Thyroid gland (tissue), 4 donors: ENCODE measurements at regions not wholly inside any gene's neighbourhood (a gene's known extent, or its start where the extent isn't known, plus 50 kb on each side); places are given as distances from the start of the nearest gene placed in this dataset.

Source experiments
- DNase-seq, 2 donors: peaks; one replicate each; pipeline ENCODE4 v3.0.0-alpha.2; 2019
- H3K27ac ChIP-seq, 3 donors: fragments of 200-600 bp; sonication (generic); 1 replicate in 2 of 3; 2 replicates in 1 of 3; pipeline ENCODE4 v1.5.1; 2016 to 2019; ENCODE audit warnings: mild to moderate bottlenecking in 1 of 3, moderate library complexity in 1 of 3
- H3K27me3 ChIP-seq: fragments of 200-600 bp; sonication (generic); one replicate; pipeline ENCODE4 v1.5.1; 2019
- H3K36me3 ChIP-seq, 2 donors: fragments of 200-600 bp; sonication (generic); one replicate each; pipeline ENCODE4 v1.5.1; 2016 to 2019
- H3K4me1 ChIP-seq, 2 donors: fragments of 200-600 bp; sonication (generic); one replicate each; pipeline ENCODE4 v1.5.1; 2017 to 2019
- H3K4me3 ChIP-seq, 3 donors: fragments of 200-600 bp; sonication (generic); replicated peaks in 1 of 3; 1 replicate in 2 of 3; 2 replicates in 1 of 3; pipeline ENCODE4 v1.5.1; 2016; ENCODE audit warnings: mild to moderate bottlenecking in 1 of 3
- H3K9me3 ChIP-seq: fragments of 200-600 bp; sonication (generic); one replicate; pipeline ENCODE4 v1.5.1; 2017
- CTCF ChIP-seq, 6 experiments: fragments of 200-600 bp in 3 of 6; fragments of 450-650 bp in 3 of 6; sonication (generic) in 3 of 6; IDR thresholded peaks; one replicate each; pipeline ENCODE4 v1.5.1; 2016 to 2019; ENCODE audit warnings: antibody characterized with exemption in 6 of 6, mild to moderate bottlenecking in 2 of 6, inconsistent platforms in 1 of 6, moderate library complexity in 1 of 6
- POLR2A ChIP-seq, 2 donors: fragments of 450-650 bp; IDR thresholded peaks; one replicate each; pipeline ENCODE4 v1.6.1; 2017; ENCODE audit warnings: antibody characterized with exemption in 2 of 2, mild to moderate bottlenecking in 2 of 2, moderate library complexity in 1 of 2
- WGBS, 2 donors: methylation state at CpG; one replicate each; pipeline ENCODE4 v1.1.5; 2017; 5-methylcytosine and 5-hydroxymethylcytosine counted together
- intact Hi-C: fragments of 100-400 bp; cut with DNase I; formaldehyde crosslinking; loops from one replicate; pipeline ENCODE4 v1.15.1; 2023

- H3K9me3 ChIP-seq, result no peaks in the 10 kb centered on the region
- TF ChIP-seq CTCF (IDR thresholded peaks at IDR 0.05), result no peak
- TF ChIP-seq POLR2A (IDR thresholded peaks at IDR 0.05), result no peak
- 83 to 86% methylated on average over 3 of the region's 3 CpGs for WGBS, 2 donors
- H3K4me3 ChIP-seq, result no peak overlapping the region
- no peak for DNase-seq
- H3K27me3 ChIP-seq, result no peaks in the 10 kb centered on the region
- intact Hi-C loops, result no loop called here
- no peak overlapping the region for H3K27ac ChIP-seq
- H3K36me3 ChIP-seq, result no peaks in the 10 kb centered on the region
- H3K4me1 ChIP-seq, result no peaks in the 10 kb centered on the region
These were observed 79.1 kb upstream of the ANKEF1 start for GRCh38 chr20:9955646-9956045.

- intact Hi-C loops, result no loop called here
- Histone ChIP-seq H3K27ac (no peak overlapping the region), H3K9me3 (no peaks in the 10 kb centered on the region), H3K27me3 (no peaks in the 10 kb centered on the region), H3K4me3 (no peak overlapping the region), H3K36me3 (no peaks in the 10 kb centered on the region), H3K4me1 (peaks cover 0 to 6% of the 10 kb centered on the region in 2 donors)
- TF ChIP-seq POLR2A (IDR thresholded peaks at IDR 0.05), result no peak
- no peak for TF ChIP-seq CTCF (IDR thresholded peaks at IDR 0.05)
- no peak for DNase-seq
- WGBS, 2 donors, result 2 to 4% methylated on average over 1 of the region's 1 CpG
These were observed 85.2 kb upstream of the ANKEF1 start for GRCh38 chr20:9949563-9949962.

GRCh38 chr20:9945408-9945807 lies 89.4 kb upstream of the ANKEF1 start:
- peaks cover 0 to 6% of the 10 kb centered on the region in 2 donors for H3K4me1 ChIP-seq
- TF ChIP-seq POLR2A (IDR thresholded peaks at IDR 0.05) (no peak), CTCF (IDR thresholded peaks at IDR 0.05) (no peak)
- no peak for DNase-seq
- H3K4me3 ChIP-seq, result no peak overlapping the region
- H3K27ac ChIP-seq, result no peak overlapping the region
- intact Hi-C loops, result no loop called here
- H3K27me3 ChIP-seq, result no peaks in the 10 kb centered on the region
- no peaks in the 10 kb centered on the region for H3K36me3 ChIP-seq
- WGBS, 2 donors, result 40 to 44% methylated on average over 1 of the region's 1 CpG
- no peaks in the 10 kb centered on the region for H3K9me3 ChIP-seq

GRCh38 chr20:9942736-9943135 lies 92.1 kb upstream of the ANKEF1 start:
- 87 to 95% methylated on average over 4 of the region's 4 CpGs for WGBS, 2 donors
- no peak overlapping the region for H3K27ac ChIP-seq
- TF ChIP-seq POLR2A (IDR thresholded peaks at IDR 0.05) (no peak), CTCF (IDR thresholded peaks at IDR 0.05) (no peak)
- H3K9me3 ChIP-seq, result no peaks in the 10 kb centered on the region
- H3K4me3 ChIP-seq, result no peak overlapping the region
- intact Hi-C loops, result no loop called here
- DNase-seq, result no peak
- no peaks in the 10 kb centered on the region for H3K4me1 ChIP-seq
- no peaks in the 10 kb centered on the region for H3K27me3 ChIP-seq
- H3K36me3 ChIP-seq, result no peaks in the 10 kb centered on the region

- Histone ChIP-seq H3K4me3 (no peak overlapping the region), H3K27me3 (no peaks in the 10 kb centered on the region), H3K9me3 (no peaks in the 10 kb centered on the region), H3K36me3 (no peaks in the 10 kb centered on the region), H3K4me1 (no peaks in the 10 kb centered on the region), H3K27ac (no peak overlapping the region)
- intact Hi-C loops, result no loop called here
- WGBS, 2 donors, result 67 to 93% methylated on average over 2 of the region's 2 CpGs
- no peak for TF ChIP-seq CTCF (IDR thresholded peaks at IDR 0.05)
- no peak for TF ChIP-seq POLR2A (IDR thresholded peaks at IDR 0.05)
- no peak for DNase-seq
These were observed 94.5 kb upstream of the ANKEF1 start for GRCh38 chr20:9940329-9940728.
